HepG2 (cell line): ENCODE measurements at regions not wholly inside any gene's neighbourhood (a gene's known extent, or its start where the extent isn't known, plus 50 kb on each side); places are given as distances from the start of the nearest gene placed in this dataset.

Experiments used
- ATAC-seq: fragments of 200-7000 bp; cut with Tn5 transposase; 3 replicates; pipeline ENCODE4 v1.9.1; 2020; ENCODE audit warnings: mild to moderate bottlenecking, moderate library complexity
- BruUV-seq: library from RNA; stranded (reverse); fragments of 400-500 nt; replicated peaks from 2 replicates; lab custom pipeline; 2021; lab: Mats Ljungman, UMichigan
- CTCF ChIA-PET: fragments of 300-600 bp; formaldehyde crosslinking; extraction: SDS; loops from one replicate; lab custom pipeline; 2021; ENCODE audit warnings: low total read pairs, inconsistent platforms, low intra/inter-chr PET ratio; lab: Yijun Ruan, JAX
- POLR2A ChIA-PET: fragments of 350-600 bp; sonication (Branson Sonifier 250); formaldehyde crosslinking; loops from one replicate; lab custom pipeline; 2020; ENCODE audit warnings: antibody characterized with exemption, inconsistent platforms; lab: Yijun Ruan, JAX
- DNase-seq: peaks from one replicate; pipeline ENCODE4 v3.0.0-alpha.2; 2015; ENCODE audit warnings: low spot score
- FAIRE-seq: peaks from 3 replicates; lab custom pipeline; 2011; peaks lifted over from hg19 to GRCh38; lab: Jason Lieb, UNC
- H2AFZ ChIP-seq: one replicate; pipeline ENCODE4 v1.6.1; 2011; ENCODE audit warnings: low read length, inconsistent platforms
- H3K27ac ChIP-seq: fragments of 300-600 bp; 3 replicates; pipeline ENCODE4 v1.8.0; 2011; ENCODE audit warnings: mixed run types, mild to moderate bottlenecking, mixed read lengths, low read length, inconsistent platforms; ENCODE audit not compliant: insufficient read depth; ENCODE audit errors: extremely low read length
- H3K27me3 ChIP-seq, 2 experiments: fragments of 200-600 bp in 1 of 2; 2 replicates in 1 of 2; 3 replicates in 1 of 2; pipeline versions ENCODE4 v1.6.0 to v1.8.0; 2011; ENCODE audit warnings: low read length in 2 of 2, mild to moderate bottlenecking in 2 of 2, moderate library complexity in 2 of 2, inconsistent platforms in 1 of 2; ENCODE audit not compliant: insufficient read depth in 2 of 2, control insufficient read depth in 1 of 2
- H3K36me3 ChIP-seq, 2 experiments: fragments of 200-600 bp in 1 of 2; replicated peaks in 1 of 2; 2 replicates in 1 of 2; 3 replicates in 1 of 2; pipeline versions ENCODE4 v1.5.1 to v1.8.0; 2011; ENCODE audit warnings: low read length in 2 of 2, inconsistent platforms in 1 of 2; ENCODE audit not compliant: insufficient read depth in 2 of 2, control insufficient read depth in 1 of 2
- H3K4me1 ChIP-seq: 2 replicates; pipeline ENCODE4 v1.5.1; 2012; ENCODE audit warnings: low read length, inconsistent platforms; ENCODE audit not compliant: insufficient read depth
- H3K4me2 ChIP-seq: 2 replicates; pipeline ENCODE4 v1.6.0; 2011; ENCODE audit warnings: low read depth, low read length, inconsistent platforms
- H3K4me3 ChIP-seq, 3 experiments: fragments of 200-600 bp in 1 of 3; sonication (generic), shearing (Covaris generic) in 1 of 3; replicated peaks in 1 of 3; 2 replicates each; pipeline ENCODE4 v1.5.1; 2011 to 2016; ENCODE audit warnings: low read length in 3 of 3, inconsistent platforms in 2 of 3, low read depth in 2 of 3, mild to moderate bottlenecking in 2 of 3, control low read depth in 1 of 3, mixed read lengths in 1 of 3; ENCODE audit not compliant: insufficient read depth in 1 of 3
- H3K79me2 ChIP-seq: one replicate; pipeline ENCODE4 v1.6.1; 2011; ENCODE audit warnings: low read length, inconsistent platforms; ENCODE audit not compliant: insufficient read depth
- H3K9ac ChIP-seq: 2 replicates; pipeline ENCODE4 v1.6.0; 2011; ENCODE audit warnings: mild to moderate bottlenecking, low read depth, low read length, inconsistent platforms; ENCODE audit not compliant: insufficient read depth
- H3K9me3 ChIP-seq: 2 replicates; pipeline ENCODE4 v1.5.1; 2012; ENCODE audit warnings: mild to moderate bottlenecking, low read length
- H4K20me1 ChIP-seq: 2 replicates; pipeline ENCODE4 v1.6.0; 2011; ENCODE audit warnings: inconsistent platforms, mild to moderate bottlenecking, low read length, moderate library complexity; ENCODE audit not compliant: insufficient read depth
- ETV5 ChIP-seq: IDR thresholded peaks from 2 replicates; pipeline ENCODE4 v1.6.1; 2018; ENCODE audit warnings: missing biosample characterization, missing genetic modification reagents, inconsistent platforms, borderline replicate concordance
- MAF1 ChIP-seq: sonication (generic); formaldehyde crosslinking; IDR thresholded peaks from 2 replicates; pipeline ENCODE4 v1.5.0; 2020; ENCODE audit warnings: missing genetic modification reagents, borderline replicate concordance
- NR2F6 ChIP-seq, 2 experiments: IDR thresholded peaks; 2 replicates each; pipeline ENCODE4 v1.6.1; 2016; ENCODE audit warnings: antibody characterized with exemption in 1 of 2, mild to moderate bottlenecking in 1 of 2
- RNF2 ChIP-seq: fragments of 450-650 bp; conservative IDR thresholded peaks from 2 replicates; pipeline ENCODE4 v1.6.1; 2016; ENCODE audit warnings: low read depth
- SMARCE1 ChIP-seq: fragments of 450-650 bp; IDR thresholded peaks from 2 replicates; pipeline ENCODE4 v1.6.1; 2017; ENCODE audit warnings: borderline replicate concordance
- SRSF4 ChIP-seq: fragments of 200-400 bp; formaldehyde crosslinking; IDR thresholded peaks from one replicate; pipeline ENCODE4 v1.6.1; 2018; ENCODE audit warnings: mild to moderate bottlenecking, low read depth, low read length, moderate library complexity; ENCODE audit not compliant: poor library complexity, severe bottlenecking
- ZBTB3 ChIP-seq: sonication (generic); formaldehyde crosslinking; IDR thresholded peaks from 2 replicates; pipeline ENCODE4 v1.4.0; 2020; ENCODE audit warnings: low read depth, mild to moderate bottlenecking, moderate library complexity, missing genetic modification reagents, borderline replicate concordance
- ZNF318 ChIP-seq: sonication (generic); formaldehyde crosslinking; IDR thresholded peaks from 2 replicates; pipeline ENCODE4 v1.4.0; 2020; ENCODE audit warnings: mild to moderate bottlenecking, missing genetic modification reagents
- ZNF430 ChIP-seq: sonication (generic); formaldehyde crosslinking; IDR thresholded peaks from 2 replicates; pipeline ENCODE4 v1.9.0; 2021; ENCODE audit warnings: mild to moderate bottlenecking, missing genetic modification reagents
- ZNF790 ChIP-seq: sonication (generic); formaldehyde crosslinking; IDR thresholded peaks from 2 replicates; pipeline ENCODE4 v1.8.0; 2022; ENCODE audit warnings: missing genetic modification reagents, mild to moderate bottlenecking, borderline replicate concordance
- in situ Hi-C: cut with HindIII; loops from 2 replicates; pipeline ENCODE4 v1.10.0; 2017; ENCODE audit warnings: low pct_unique_long_range_greater_than_20kb; ENCODE audit not compliant: extremely low pct_ligation_motif_present
- intact Hi-C: fragments of 100-400 bp; cut with micrococcal nuclease; formaldehyde crosslinking; loops from one replicate; pipeline ENCODE4 v1.10.0; 2022; ENCODE audit not compliant: unreplicated experiment

- TF ChIP-seq ZNF318 (CRISPR knock-in tag) (no peak), SRSF4 (no peak)
Observed at GRCh38 chr11:128195057-128195751, 392.2 kb downstream of the ETS1 start (continued).

GRCh38 chr11:128194216-128194615 lies 393.1 kb downstream of the ETS1 start:
- no peaks in the 10 kb centered on the region for H3K79me2 ChIP-seq
- in situ Hi-C loops, result no loop called here
- DNase-seq, result no peak
- H2AFZ ChIP-seq, result no peak overlapping the region
- TF ChIP-seq NR2F6 (IDR thresholded peaks at IDR 0.05), result no peak
- no peak for TF ChIP-seq NR2F6 (CRISPR knock-in tag; IDR thresholded peaks at IDR 0.05)
- no peak for TF ChIP-seq MAF1
- TF ChIP-seq SMARCE1, result no peak
- no peak for TF ChIP-seq ZNF430 (CRISPR knock-in tag)
- no peak for TF ChIP-seq ZNF790 (CRISPR knock-in tag)
- TF ChIP-seq RNF2, result no peak
- no peak for TF ChIP-seq ZBTB3 (CRISPR knock-in tag)
- no peak for TF ChIP-seq ETV5
- no peak overlapping the region for H3K27ac ChIP-seq
- POLR2A ChIA-PET, result no interaction called here
- CTCF ChIA-PET, result no interaction called here
- no peaks in the 10 kb centered on the region for H4K20me1 ChIP-seq
- H3K27me3 ChIP-seq, result no peaks in the 10 kb centered on the region
- no peaks in the 10 kb centered on the region for H3K36me3 ChIP-seq
- H3K9ac ChIP-seq, result no peak overlapping the region
- no peak overlapping the region for H3K4me2 ChIP-seq
- intact Hi-C loops, result no loop called here
- BruUV-seq, result no TSS peak
- H3K4me1 ChIP-seq, result no peaks in the 10 kb centered on the region
- no peak for ATAC-seq
- no peak for FAIRE-seq
- no peaks in the 10 kb centered on the region for H3K9me3 ChIP-seq
- H3K4me3 ChIP-seq, result no peak overlapping the region
